K562 (cell line): ENCODE measurements at regions not wholly inside any gene's neighbourhood (a gene's known extent, or its start where the extent isn't known, plus 50 kb on each side); places are given as distances from the start of the nearest gene placed in this dataset.

Source experiments
- EGR1 ChIP-seq: fragments of 450-650 bp; conservative IDR thresholded peaks from 2 replicates; pipeline ENCODE4 v1.6.1; 2017; ENCODE audit warnings: mild to moderate bottlenecking
- EP300 ChIP-seq: IDR thresholded peaks from 2 replicates; pipeline ENCODE4 v1.6.1; 2012; ENCODE audit warnings: low read length, improper control_type of control experiment
- FOXP1 ChIP-seq: sonication (generic); formaldehyde crosslinking; IDR thresholded peaks from 2 replicates; pipeline ENCODE4 v1.8.0; 2022; ENCODE audit warnings: mild to moderate bottlenecking, missing genetic modification reagents
- NR2C1 ChIP-seq, 2 experiments: fragments of 450-650 bp; IDR thresholded peaks; 2 replicates each; pipeline ENCODE4 v1.6.1; 2017; ENCODE audit warnings: mild to moderate bottlenecking in 2 of 2, antibody characterized with exemption in 1 of 2, inconsistent platforms in 1 of 2, missing compliant biosample characterization in 1 of 2, missing genetic modification characterization in 1 of 2
- PTBP1 ChIP-seq: fragments of 200-400 bp; formaldehyde crosslinking; IDR thresholded peaks from 2 replicates; pipeline ENCODE4 v1.6.1; 2017; ENCODE audit warnings: low read depth, low read length
- ZNF165 ChIP-seq: fragments of 250-450 bp; sonication (Bioruptor Pico); IDR thresholded peaks from 2 replicates; pipeline ENCODE4 v1.4.0; 2020; ENCODE audit warnings: borderline replicate concordance
- ZNF644 ChIP-seq: fragments of 200-800 bp; sonication (Bioruptor generic); IDR thresholded peaks from 2 replicates; pipeline ENCODE4 v1.6.1; 2016; ENCODE audit warnings: low read depth, missing genetic modification characterization, missing compliant biosample characterization
- TF ChIP-seq, protein P1 (sequence below): sonication (generic); formaldehyde crosslinking; IDR thresholded peaks from 2 replicates; pipeline ENCODE4 v1.8.0; 2022; ENCODE audit warnings: missing genetic modification reagents, mild to moderate bottlenecking, borderline replicate concordance
- TF ChIP-seq, protein P2 (sequence below): sonication (generic); formaldehyde crosslinking; IDR thresholded peaks from 2 replicates; pipeline ENCODE4 v1.8.1; 2023; ENCODE audit warnings: mild to moderate bottlenecking, missing genetic modification reagents, moderate library complexity

DNA sequence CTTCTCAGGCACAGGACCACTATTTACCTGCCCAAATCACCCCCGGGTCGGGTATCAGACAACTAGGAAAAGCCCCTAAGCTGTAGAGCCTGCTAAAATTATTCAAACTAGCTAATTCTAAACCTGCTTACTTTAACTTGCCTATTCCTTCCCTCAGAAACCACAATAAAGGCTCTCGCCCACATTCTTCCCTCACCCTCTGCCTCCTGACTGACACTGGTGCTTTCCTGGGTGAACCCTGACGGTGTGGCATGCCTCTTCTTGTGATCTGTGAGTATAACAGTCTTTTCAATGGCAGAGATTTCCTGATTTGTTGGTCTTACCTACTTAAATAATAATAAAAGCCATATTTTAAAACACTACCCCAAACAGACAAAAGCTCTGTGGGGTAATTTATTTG, 209.4 kb upstream of the XIST start:
- TF ChIP-seq EP300: no peak
- TF ChIP-seq, protein P1, sequence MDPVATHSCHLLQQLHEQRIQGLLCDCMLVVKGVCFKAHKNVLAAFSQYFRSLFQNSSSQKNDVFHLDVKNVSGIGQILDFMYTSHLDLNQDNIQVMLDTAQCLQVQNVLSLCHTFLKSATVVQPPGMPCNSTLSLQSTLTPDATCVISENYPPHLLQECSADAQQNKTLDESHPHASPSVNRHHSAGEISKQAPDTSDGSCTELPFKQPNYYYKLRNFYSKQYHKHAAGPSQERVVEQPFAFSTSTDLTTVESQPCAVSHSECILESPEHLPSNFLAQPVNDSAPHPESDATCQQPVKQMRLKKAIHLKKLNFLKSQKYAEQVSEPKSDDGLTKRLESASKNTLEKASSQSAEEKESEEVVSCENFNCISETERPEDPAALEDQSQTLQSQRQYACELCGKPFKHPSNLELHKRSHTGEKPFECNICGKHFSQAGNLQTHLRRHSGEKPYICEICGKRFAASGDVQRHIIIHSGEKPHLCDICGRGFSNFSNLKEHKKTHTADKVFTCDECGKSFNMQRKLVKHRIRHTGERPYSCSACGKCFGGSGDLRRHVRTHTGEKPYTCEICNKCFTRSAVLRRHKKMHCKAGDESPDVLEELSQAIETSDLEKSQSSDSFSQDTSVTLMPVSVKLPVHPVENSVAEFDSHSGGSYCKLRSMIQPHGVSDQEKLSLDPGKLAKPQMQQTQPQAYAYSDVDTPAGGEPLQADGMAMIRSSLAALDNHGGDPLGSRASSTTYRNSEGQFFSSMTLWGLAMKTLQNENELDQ (CRISPR knock-in tag): no peak
- TF ChIP-seq EGR1: no peak
- TF ChIP-seq ZNF644 (tag): no peak
- no peak for TF ChIP-seq FOXP1 (CRISPR knock-in tag)
- TF ChIP-seq, protein P2, sequence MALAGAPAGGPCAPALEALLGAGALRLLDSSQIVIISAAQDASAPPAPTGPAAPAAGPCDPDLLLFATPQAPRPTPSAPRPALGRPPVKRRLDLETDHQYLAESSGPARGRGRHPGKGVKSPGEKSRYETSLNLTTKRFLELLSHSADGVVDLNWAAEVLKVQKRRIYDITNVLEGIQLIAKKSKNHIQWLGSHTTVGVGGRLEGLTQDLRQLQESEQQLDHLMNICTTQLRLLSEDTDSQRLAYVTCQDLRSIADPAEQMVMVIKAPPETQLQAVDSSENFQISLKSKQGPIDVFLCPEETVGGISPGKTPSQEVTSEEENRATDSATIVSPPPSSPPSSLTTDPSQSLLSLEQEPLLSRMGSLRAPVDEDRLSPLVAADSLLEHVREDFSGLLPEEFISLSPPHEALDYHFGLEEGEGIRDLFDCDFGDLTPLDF: no peak
- no peak for TF ChIP-seq ZNF165 (CRISPR knock-in tag)
- no peak for TF ChIP-seq NR2C1 (IDR thresholded peaks at IDR 0.05)
- no peak for TF ChIP-seq NR2C1 (tag; IDR thresholded peaks at IDR 0.05)
- TF ChIP-seq PTBP1: no peak
